GM23338 (cell line): ENCODE measurements at regions not wholly inside any gene's neighbourhood (a gene's known extent, or its start where the extent isn't known, plus 50 kb on each side); places are given as distances from the start of the nearest gene placed in this dataset.

Source experiments
- ATAC-seq: fragments of 200-7000 bp; cut with Tn5 transposase; 3 replicates; pipeline ENCODE4 v1.9.1; 2020
- DNase-seq: peaks from one replicate; pipeline ENCODE4 v3.0.0-alpha.2; 2015; ENCODE audit warnings: low spot score
- H2AFZ ChIP-seq: fragments of 200-600 bp; sonication (generic); 2 replicates; pipeline ENCODE4 v1.8.0; 2016; ENCODE audit warnings: antibody characterized with exemption, mild to moderate bottlenecking, moderate library complexity
- H3F3A ChIP-seq: fragments of 200-600 bp; sonication (generic); replicated peaks from 2 replicates; pipeline ENCODE4 v1.8.0; 2017; ENCODE audit warnings: antibody characterized with exemption, mixed run types, low read depth
- H3K27ac ChIP-seq: fragments of 200-600 bp; sonication (generic); 2 replicates; pipeline ENCODE4 v1.6.1; 2016; ENCODE audit warnings: low read depth
- H3K27me3 ChIP-seq: fragments of 200-600 bp; sonication (generic); 2 replicates; pipeline ENCODE4 v1.8.0; 2016; ENCODE audit warnings: mild to moderate bottlenecking, mixed run types, moderate library complexity; ENCODE audit not compliant: insufficient read depth
- H3K36me3 ChIP-seq: fragments of 200-600 bp; sonication (generic); 2 replicates; pipeline ENCODE4 v1.8.0; 2016; ENCODE audit warnings: mild to moderate bottlenecking; ENCODE audit not compliant: insufficient read depth
- H3K4me1 ChIP-seq: fragments of 200-600 bp; sonication (generic); 2 replicates; pipeline ENCODE4 v1.8.0; 2016; ENCODE audit warnings: mild to moderate bottlenecking, moderate library complexity; ENCODE audit not compliant: insufficient read depth
- H3K4me2 ChIP-seq: fragments of 200-600 bp; sonication (generic); 2 replicates; pipeline ENCODE4 v1.7.1; 2017; ENCODE audit warnings: mixed run types
- H3K4me3 ChIP-seq: fragments of 200-600 bp; sonication (generic); 2 replicates; pipeline ENCODE4 v1.6.1; 2016; ENCODE audit warnings: mixed run types
- H3K79me2 ChIP-seq: fragments of 200-600 bp; sonication (generic); replicated peaks from 2 replicates; pipeline ENCODE4 v1.8.0; 2017; ENCODE audit warnings: mild to moderate bottlenecking; ENCODE audit not compliant: insufficient read depth
- H3K9me2 ChIP-seq: fragments of 200-600 bp; sonication (generic); 2 replicates; pipeline ENCODE4 v1.8.0; 2017; ENCODE audit not compliant: insufficient read depth
- H4K20me1 ChIP-seq: fragments of 200-600 bp; sonication (generic); replicated peaks from 2 replicates; pipeline ENCODE4 v1.8.0; 2017; ENCODE audit warnings: mild to moderate bottlenecking; ENCODE audit not compliant: insufficient read depth
- H3K27ac Mint-ChIP-seq: 2 replicates; pipeline ENCODE4 v1.8.0; 2020; ENCODE audit warnings: inconsistent platforms, mild to moderate bottlenecking, moderate library complexity, mixed read lengths
- H3K27me3 Mint-ChIP-seq: 3 replicates; pipeline ENCODE4 v1.8.0; 2022; ENCODE audit warnings: low read depth, mild to moderate bottlenecking, moderate library complexity, mixed read lengths, inconsistent platforms; ENCODE audit not compliant: insufficient read depth, poor library complexity
- H3K36me3 Mint-ChIP-seq: 3 replicates; pipeline ENCODE4 v1.8.0; 2021; ENCODE audit warnings: low read depth, mild to moderate bottlenecking, inconsistent platforms, moderate library complexity, mixed read lengths
- H3K4me1 Mint-ChIP-seq: 3 replicates; pipeline ENCODE4 v1.8.0; 2020; ENCODE audit warnings: mild to moderate bottlenecking, inconsistent platforms, mixed read lengths
- H3K4me3 Mint-ChIP-seq: 3 replicates; pipeline ENCODE4 v1.8.0; 2021; ENCODE audit warnings: moderate library complexity, mild to moderate bottlenecking, inconsistent platforms, mixed read lengths
- H3K9me3 Mint-ChIP-seq: 3 replicates; pipeline ENCODE4 v1.8.0; 2020; ENCODE audit warnings: moderate library complexity, mild to moderate bottlenecking, inconsistent platforms, mixed read lengths
- EZH2 ChIP-seq: fragments of 200-600 bp; sonication (generic); IDR thresholded peaks from one replicate; pipeline ENCODE4 v1.8.0; 2017; ENCODE audit warnings: antibody characterized with exemption, mild to moderate bottlenecking, low read depth; ENCODE audit not compliant: unreplicated experiment
- EZH2phosphoT487 ChIP-seq: fragments of 200-600 bp; sonication (generic); IDR thresholded peaks from one replicate; pipeline ENCODE4 v1.8.1; 2018; ENCODE audit warnings: antibody characterized with exemption; ENCODE audit not compliant: unreplicated experiment
- JUNB ChIP-seq: IDR thresholded peaks from one replicate; pipeline ENCODE4 v1.6.1; 2016; ENCODE audit warnings: antibody characterized with exemption; ENCODE audit not compliant: unreplicated experiment
- NANOG ChIP-seq: IDR thresholded peaks from 2 replicates; pipeline ENCODE4 v1.6.1; 2016; ENCODE audit warnings: antibody characterized with exemption, borderline replicate concordance
- POLR2AphosphoS5 ChIP-seq: IDR thresholded peaks from 2 replicates; pipeline ENCODE4 v1.6.1; 2016; ENCODE audit warnings: antibody characterized with exemption, low read depth
- STAT1 ChIP-seq: IDR thresholded peaks from one replicate; pipeline ENCODE4 v1.6.1; 2016; ENCODE audit warnings: antibody characterized with exemption; ENCODE audit not compliant: unreplicated experiment
- ZNF114 ChIP-seq: fragments of 250-450 bp; sonication (Bioruptor Pico); IDR thresholded peaks from 2 replicates; pipeline ENCODE4 v1.5.0; 2020; ENCODE audit warnings: mild to moderate bottlenecking, moderate library complexity
- ZNF331 ChIP-seq: fragments of 250-450 bp; sonication (Bioruptor Pico); IDR thresholded peaks from 2 replicates; pipeline ENCODE4 v1.5.0; 2020; ENCODE audit warnings: low read depth, mild to moderate bottlenecking, moderate library complexity
- TF ChIP-seq, protein P1 (sequence below): IDR thresholded peaks from one replicate; pipeline ENCODE4 v1.6.1; 2018; ENCODE audit warnings: antibody characterized with exemption; ENCODE audit not compliant: unreplicated experiment
- TF ChIP-seq, protein P2 (sequence below): fragments of 250-450 bp; sonication (Bioruptor Pico); IDR thresholded peaks from 2 replicates; pipeline ENCODE4 v1.5.0; 2020; ENCODE audit warnings: mild to moderate bottlenecking, moderate library complexity

DNA sequence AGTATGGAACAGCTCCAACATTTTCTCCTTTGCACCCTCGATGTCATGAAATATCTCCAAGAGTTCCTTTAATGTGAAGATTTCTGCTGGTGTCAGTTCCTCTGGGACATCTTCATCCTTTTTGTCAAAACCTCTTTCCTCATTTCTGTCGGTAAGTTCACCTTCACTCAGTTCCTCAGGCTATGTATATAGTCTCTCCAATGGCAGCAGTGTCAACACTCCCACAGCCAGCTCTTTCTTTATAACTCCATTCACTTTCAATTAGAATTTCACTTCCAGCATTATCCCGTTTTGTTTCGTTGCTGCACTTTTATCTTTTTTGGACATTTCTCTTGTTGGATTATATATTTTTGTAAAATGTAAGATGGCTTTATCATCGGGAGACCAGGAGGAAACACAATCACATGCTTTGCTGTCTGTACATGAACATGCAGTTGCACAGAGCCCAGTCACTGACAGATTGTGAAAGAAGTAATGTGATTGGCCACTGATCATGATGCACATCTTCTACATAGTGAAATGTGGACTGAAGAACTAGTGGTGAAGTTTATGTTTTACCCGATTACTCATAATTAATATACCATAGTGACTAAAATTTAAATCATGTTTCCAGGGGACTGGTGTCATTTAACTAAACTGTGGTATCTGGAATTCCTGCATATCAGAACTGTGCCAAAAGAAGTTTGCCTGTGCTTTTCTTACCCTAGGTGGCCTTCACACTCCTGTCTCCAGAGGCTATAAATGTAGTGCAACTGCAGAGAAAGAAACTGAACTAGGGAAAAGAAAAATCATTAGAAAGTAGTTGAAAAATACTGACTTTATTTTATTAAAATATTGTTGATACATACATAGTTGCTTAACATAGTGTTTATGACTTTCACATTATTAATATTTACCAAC lies 289.6 kb downstream of the PPP1R3A start:
- no peak for DNase-seq
- H2AFZ ChIP-seq, result no peak overlapping the region
- Mint-ChIP-seq H3K36me3 (no peaks in the 10 kb centered on the region), H3K27ac (no peak overlapping the region), H3K4me1 (no peaks in the 10 kb centered on the region), H3K9me3 (peaks cover 17% of the 10 kb centered on the region; the same call in 2 of the 3 replicates), H3K27me3 (no peaks in the 10 kb centered on the region), H3K4me3 (no peak overlapping the region)
- H3K4me3 ChIP-seq, result no peak overlapping the region
- no peaks in the 10 kb centered on the region for H3K79me2 ChIP-seq
- H3K4me1 ChIP-seq, result no peaks in the 10 kb centered on the region
- H3K9me2 ChIP-seq, result 0 out of 2 replicates have a peak, but pooled peaks cover 2% of the 10 kb centered on the region
- no peak for TF ChIP-seq EZH2phosphoT487
- TF ChIP-seq ZNF331, result no peak
- no peak for TF ChIP-seq JUNB
- TF ChIP-seq NANOG, result no peak
- TF ChIP-seq, protein P1, sequence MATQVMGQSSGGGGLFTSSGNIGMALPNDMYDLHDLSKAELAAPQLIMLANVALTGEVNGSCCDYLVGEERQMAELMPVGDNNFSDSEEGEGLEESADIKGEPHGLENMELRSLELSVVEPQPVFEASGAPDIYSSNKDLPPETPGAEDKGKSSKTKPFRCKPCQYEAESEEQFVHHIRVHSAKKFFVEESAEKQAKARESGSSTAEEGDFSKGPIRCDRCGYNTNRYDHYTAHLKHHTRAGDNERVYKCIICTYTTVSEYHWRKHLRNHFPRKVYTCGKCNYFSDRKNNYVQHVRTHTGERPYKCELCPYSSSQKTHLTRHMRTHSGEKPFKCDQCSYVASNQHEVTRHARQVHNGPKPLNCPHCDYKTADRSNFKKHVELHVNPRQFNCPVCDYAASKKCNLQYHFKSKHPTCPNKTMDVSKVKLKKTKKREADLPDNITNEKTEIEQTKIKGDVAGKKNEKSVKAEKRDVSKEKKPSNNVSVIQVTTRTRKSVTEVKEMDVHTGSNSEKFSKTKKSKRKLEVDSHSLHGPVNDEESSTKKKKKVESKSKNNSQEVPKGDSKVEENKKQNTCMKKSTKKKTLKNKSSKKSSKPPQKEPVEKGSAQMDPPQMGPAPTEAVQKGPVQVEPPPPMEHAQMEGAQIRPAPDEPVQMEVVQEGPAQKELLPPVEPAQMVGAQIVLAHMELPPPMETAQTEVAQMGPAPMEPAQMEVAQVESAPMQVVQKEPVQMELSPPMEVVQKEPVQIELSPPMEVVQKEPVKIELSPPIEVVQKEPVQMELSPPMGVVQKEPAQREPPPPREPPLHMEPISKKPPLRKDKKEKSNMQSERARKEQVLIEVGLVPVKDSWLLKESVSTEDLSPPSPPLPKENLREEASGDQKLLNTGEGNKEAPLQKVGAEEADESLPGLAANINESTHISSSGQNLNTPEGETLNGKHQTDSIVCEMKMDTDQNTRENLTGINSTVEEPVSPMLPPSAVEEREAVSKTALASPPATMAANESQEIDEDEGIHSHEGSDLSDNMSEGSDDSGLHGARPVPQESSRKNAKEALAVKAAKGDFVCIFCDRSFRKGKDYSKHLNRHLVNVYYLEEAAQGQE, result no peak
- no peak for TF ChIP-seq POLR2AphosphoS5
- no peak for TF ChIP-seq ZNF114
- no peak overlapping the region for H3K27ac ChIP-seq
- H3F3A ChIP-seq, result no peaks in the 10 kb centered on the region
- no peak for ATAC-seq
- H3K27me3 ChIP-seq, result no peaks in the 10 kb centered on the region
- no peaks in the 10 kb centered on the region for H3K36me3 ChIP-seq
- no peak overlapping the region for H3K4me2 ChIP-seq
- no peaks in the 10 kb centered on the region for H4K20me1 ChIP-seq

DNA sequence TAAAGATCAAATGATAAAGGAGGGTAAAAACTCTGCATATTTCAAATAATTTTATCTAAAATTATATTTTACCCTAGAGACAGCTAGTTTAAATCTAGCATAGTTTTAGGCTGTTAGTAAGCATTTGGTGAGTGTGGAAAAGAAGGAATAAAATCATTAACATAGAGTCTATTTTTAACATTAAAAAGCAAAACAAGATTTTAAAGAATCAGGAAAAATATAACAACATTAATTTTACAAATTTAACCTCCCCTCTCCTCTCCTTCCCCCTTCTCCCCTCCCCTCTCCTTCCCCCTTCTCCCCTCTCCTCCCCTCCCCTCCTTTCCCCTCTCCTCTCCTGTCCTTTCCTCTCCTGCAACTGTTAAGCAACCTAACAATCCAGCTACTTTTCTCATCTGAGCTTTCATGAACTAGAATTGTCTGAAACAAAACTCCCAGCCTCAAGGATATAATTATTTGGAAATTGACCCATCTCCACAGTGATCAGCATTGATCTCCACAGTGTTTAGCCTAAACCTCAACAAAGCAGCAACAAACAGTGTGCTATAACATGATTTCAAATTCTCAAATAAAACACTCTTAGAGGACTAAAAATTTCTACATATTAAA lies 293.2 kb downstream of the PPP1R3A start:
- Histone ChIP-seq H3K9me2 (0 out of 2 replicates have a peak, but pooled peaks cover 2% of the 10 kb centered on the region), H3K27me3 (no peaks in the 10 kb centered on the region), H3K4me3 (no peak overlapping the region), H3F3A (no peaks in the 10 kb centered on the region), H3K27ac (no peak overlapping the region), H3K4me2 (no peak overlapping the region), H3K79me2 (no peaks in the 10 kb centered on the region), H3K36me3 (peaks cover 10% of the 10 kb centered on the region), H4K20me1 (no peaks in the 10 kb centered on the region), H3K4me1 (no peaks in the 10 kb centered on the region), H2AFZ (no peak overlapping the region)
- DNase-seq (no peak), ATAC-seq (no peak)
- Mint-ChIP-seq H3K9me3 (peaks cover 49% of the 10 kb centered on the region), H3K27me3 (no peaks in the 10 kb centered on the region), H3K4me1 (no peaks in the 10 kb centered on the region), H3K4me3 (no peak overlapping the region), H3K36me3 (peaks cover 20% of the 10 kb centered on the region; the same call in 2 of the 3 replicates), H3K27ac (no peak overlapping the region)
- TF ChIP-seq EZH2 (no peak), NANOG (no peak), ZNF331 (no peak), STAT1 (no peak), JUNB (no peak), EZH2phosphoT487 (no peak)
- TF ChIP-seq, protein P2, sequence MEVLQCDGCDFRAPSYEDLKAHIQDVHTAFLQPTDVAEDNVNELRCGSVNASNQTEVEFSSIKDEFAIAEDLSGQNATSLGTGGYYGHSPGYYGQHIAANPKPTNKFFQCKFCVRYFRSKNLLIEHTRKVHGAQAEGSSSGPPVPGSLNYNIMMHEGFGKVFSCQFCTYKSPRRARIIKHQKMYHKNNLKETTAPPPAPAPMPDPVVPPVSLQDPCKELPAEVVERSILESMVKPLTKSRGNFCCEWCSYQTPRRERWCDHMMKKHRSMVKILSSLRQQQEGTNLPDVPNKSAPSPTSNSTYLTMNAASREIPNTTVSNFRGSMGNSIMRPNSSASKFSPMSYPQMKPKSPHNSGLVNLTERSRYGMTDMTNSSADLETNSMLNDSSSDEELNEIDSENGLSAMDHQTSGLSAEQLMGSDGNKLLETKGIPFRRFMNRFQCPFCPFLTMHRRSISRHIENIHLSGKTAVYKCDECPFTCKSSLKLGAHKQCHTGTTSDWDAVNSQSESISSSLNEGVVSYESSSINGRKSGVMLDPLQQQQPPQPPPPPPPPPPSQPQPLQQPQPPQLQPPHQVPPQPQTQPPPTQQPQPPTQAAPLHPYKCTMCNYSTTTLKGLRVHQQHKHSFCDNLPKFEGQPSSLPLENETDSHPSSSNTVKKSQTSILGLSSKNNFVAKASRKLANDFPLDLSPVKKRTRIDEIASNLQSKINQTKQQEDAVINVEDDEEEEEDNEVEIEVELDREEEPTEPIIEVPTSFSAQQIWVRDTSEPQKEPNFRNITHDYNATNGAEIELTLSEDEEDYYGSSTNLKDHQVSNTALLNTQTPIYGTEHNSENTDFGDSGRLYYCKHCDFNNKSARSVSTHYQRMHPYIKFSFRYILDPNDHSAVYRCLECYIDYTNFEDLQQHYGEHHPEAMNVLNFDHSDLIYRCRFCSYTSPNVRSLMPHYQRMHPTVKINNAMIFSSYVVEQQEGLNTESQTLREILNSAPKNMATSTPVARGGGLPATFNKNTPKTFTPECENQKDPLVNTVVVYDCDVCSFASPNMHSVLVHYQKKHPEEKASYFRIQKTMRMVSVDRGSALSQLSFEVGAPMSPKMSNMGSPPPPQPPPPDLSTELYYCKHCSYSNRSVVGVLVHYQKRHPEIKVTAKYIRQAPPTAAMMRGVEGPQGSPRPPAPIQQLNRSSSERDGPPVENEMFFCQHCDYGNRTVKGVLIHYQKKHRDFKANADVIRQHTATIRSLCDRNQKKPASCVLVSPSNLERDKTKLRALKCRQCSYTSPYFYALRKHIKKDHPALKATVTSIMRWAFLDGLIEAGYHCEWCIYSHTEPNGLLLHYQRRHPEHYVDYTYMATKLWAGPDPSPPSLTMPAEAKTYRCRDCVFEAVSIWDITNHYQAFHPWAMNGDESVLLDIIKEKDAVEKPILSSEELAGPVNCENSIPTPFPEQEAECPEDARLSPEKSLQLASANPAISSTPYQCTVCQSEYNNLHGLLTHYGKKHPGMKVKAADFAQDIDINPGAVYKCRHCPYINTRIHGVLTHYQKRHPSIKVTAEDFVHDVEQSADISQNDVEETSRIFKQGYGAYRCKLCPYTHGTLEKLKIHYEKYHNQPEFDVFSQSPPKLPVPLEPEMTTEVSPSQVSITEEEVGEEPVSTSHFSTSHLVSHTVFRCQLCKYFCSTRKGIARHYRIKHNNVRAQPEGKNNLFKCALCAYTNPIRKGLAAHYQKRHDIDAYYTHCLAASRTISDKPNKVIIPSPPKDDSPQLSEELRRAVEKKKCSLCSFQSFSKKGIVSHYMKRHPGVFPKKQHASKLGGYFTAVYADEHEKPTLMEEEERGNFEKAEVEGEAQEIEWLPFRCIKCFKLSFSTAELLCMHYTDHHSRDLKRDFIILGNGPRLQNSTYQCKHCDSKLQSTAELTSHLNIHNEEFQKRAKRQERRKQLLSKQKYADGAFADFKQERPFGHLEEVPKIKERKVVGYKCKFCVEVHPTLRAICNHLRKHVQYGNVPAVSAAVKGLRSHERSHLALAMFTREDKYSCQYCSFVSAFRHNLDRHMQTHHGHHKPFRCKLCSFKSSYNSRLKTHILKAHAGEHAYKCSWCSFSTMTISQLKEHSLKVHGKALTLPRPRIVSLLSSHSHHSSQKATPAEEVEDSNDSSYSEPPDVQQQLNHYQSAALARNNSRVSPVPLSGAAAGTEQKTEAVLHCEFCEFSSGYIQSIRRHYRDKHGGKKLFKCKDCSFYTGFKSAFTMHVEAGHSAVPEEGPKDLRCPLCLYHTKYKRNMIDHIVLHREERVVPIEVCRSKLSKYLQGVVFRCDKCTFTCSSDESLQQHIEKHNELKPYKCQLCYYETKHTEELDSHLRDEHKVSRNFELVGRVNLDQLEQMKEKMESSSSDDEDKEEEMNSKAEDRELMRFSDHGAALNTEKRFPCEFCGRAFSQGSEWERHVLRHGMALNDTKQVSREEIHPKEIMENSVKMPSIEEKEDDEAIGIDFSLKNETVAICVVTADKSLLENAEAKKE (CRISPR knock-in tag), result no peak
